Panc1 (cell line): ENCODE measurements at regions not wholly inside any gene's neighbourhood (a gene's known extent, or its start where the extent isn't known, plus 50 kb on each side); places are given as distances from the start of the nearest gene placed in this dataset.

Experiments used
- ATAC-seq: fragments of 200-7000 bp; cut with Tn5 transposase; 2 replicates; pipeline ENCODE4 v1.9.1; 2020; ENCODE audit warnings: mild to moderate bottlenecking, moderate library complexity
- BruUV-seq: library from RNA; stranded (reverse); fragments of 400-500 nt; replicated peaks from 2 replicates; lab custom pipeline; 2021; lab: Mats Ljungman, UMichigan
- CTCF ChIA-PET: fragments of 300-600 bp; sonication (Branson Sonifier 250); formaldehyde crosslinking; loops from one replicate; lab custom pipeline; 2022; ENCODE audit warnings: antibody characterized with exemption; lab: Charles Lee
- POLR2A ChIA-PET: fragments of 300-600 bp; sonication (Branson Sonifier 250); formaldehyde crosslinking; loops from one replicate; lab custom pipeline; 2022; ENCODE audit warnings: antibody characterized with exemption; lab: Charles Lee
- DNase-seq: peaks from one replicate; pipeline ENCODE4 v3.0.0-alpha.2; 2010; ENCODE audit warnings: low read depth, low spot score
- H3K27ac ChIP-seq: 2 replicates; pipeline ENCODE4 v1.5.1; 2011; ENCODE audit warnings: mild to moderate bottlenecking, low read length, inconsistent platforms
- H3K27me3 ChIP-seq: fragments of 200-500 bp; sonication (Bioruptor generic); 2 replicates; pipeline ENCODE4 v1.6.0; 2014; ENCODE audit warnings: low read length, inconsistent platforms; ENCODE audit not compliant: control insufficient read depth, insufficient read depth
- H3K36me3 ChIP-seq: fragments of 200-500 bp; sonication (Bioruptor generic); 2 replicates; pipeline ENCODE4 v1.5.1; 2014; ENCODE audit warnings: inconsistent platforms, mild to moderate bottlenecking, low read length, moderate library complexity; ENCODE audit not compliant: control insufficient read depth, insufficient read depth
- H3K4me1 ChIP-seq: 2 replicates; pipeline ENCODE4 v1.5.1; 2011; ENCODE audit warnings: inconsistent platforms, mild to moderate bottlenecking, low read length, moderate library complexity; ENCODE audit not compliant: control insufficient read depth, insufficient read depth
- H3K4me3 ChIP-seq, 2 experiments: 2 replicates each; pipeline ENCODE4 v1.5.1; 2011 to 2012; ENCODE audit warnings: low read depth in 2 of 2, low read length in 2 of 2, mild to moderate bottlenecking in 2 of 2, inconsistent platforms in 1 of 2, moderate library complexity in 1 of 2
- H3K9me3 ChIP-seq: fragments of 200-500 bp; sonication (Bioruptor generic); 2 replicates; pipeline ENCODE4 v1.5.1; 2014; ENCODE audit warnings: low read depth, mild to moderate bottlenecking, inconsistent platforms, low read length, moderate library complexity; ENCODE audit not compliant: control insufficient read depth, insufficient read depth
- POLR2AphosphoS5 ChIP-seq: IDR thresholded peaks from 2 replicates; pipeline ENCODE4 v1.6.1; 2012; ENCODE audit warnings: mild to moderate bottlenecking, low read depth, low read length, moderate library complexity
- REST ChIP-seq, 2 experiments: IDR thresholded peaks; 2 replicates each; pipeline ENCODE4 v1.6.1; 2011 to 2012; ENCODE audit warnings: low read depth in 2 of 2, control low read depth in 1 of 2, low read length in 1 of 2, mild to moderate bottlenecking in 1 of 2, moderate library complexity in 1 of 2; ENCODE audit not compliant: insufficient read depth in 1 of 2
- SIN3A ChIP-seq: IDR thresholded peaks from 2 replicates; pipeline ENCODE4 v1.6.1; 2012; ENCODE audit warnings: low read depth, mild to moderate bottlenecking, low read length, moderate library complexity, borderline replicate concordance; ENCODE audit not compliant: insufficient read depth
- TCF7L2 ChIP-seq: IDR thresholded peaks from 2 replicates; pipeline ENCODE4 v1.6.1; 2011; ENCODE audit warnings: mild to moderate bottlenecking, low read depth, low read length, inconsistent platforms
- in situ Hi-C: cut with HindIII; loops from 2 replicates; pipeline ENCODE4 v1.10.0; 2016; ENCODE audit warnings: low sequenced_read_pairs, low pct_unique_long_range_greater_than_20kb
- intact Hi-C: fragments of 100-400 bp; cut with micrococcal nuclease; formaldehyde crosslinking; loops from one replicate; pipeline ENCODE4 v1.10.0; 2022; ENCODE audit not compliant: unreplicated experiment
- TF ChIP-seq, protein P1 (sequence below): fragments of 450-650 bp; IDR thresholded peaks from 2 replicates; pipeline ENCODE4 v1.5.1; 2017; ENCODE audit warnings: mild to moderate bottlenecking

- BruUV-seq: no TSS peak
- Histone ChIP-seq H3K4me3 (no peak overlapping the region), H3K9me3 (no peaks in the 10 kb centered on the region), H3K4me1 (no peaks in the 10 kb centered on the region), H3K36me3 (no peaks in the 10 kb centered on the region), H3K27me3 (no peaks in the 10 kb centered on the region), H3K27ac (no peak overlapping the region)
- ChIA-PET POLR2A (no interaction called here), CTCF (no interaction called here)
- in situ Hi-C loops: no loop called here
- intact Hi-C loops: no loop called here
- TF ChIP-seq, protein P1, sequence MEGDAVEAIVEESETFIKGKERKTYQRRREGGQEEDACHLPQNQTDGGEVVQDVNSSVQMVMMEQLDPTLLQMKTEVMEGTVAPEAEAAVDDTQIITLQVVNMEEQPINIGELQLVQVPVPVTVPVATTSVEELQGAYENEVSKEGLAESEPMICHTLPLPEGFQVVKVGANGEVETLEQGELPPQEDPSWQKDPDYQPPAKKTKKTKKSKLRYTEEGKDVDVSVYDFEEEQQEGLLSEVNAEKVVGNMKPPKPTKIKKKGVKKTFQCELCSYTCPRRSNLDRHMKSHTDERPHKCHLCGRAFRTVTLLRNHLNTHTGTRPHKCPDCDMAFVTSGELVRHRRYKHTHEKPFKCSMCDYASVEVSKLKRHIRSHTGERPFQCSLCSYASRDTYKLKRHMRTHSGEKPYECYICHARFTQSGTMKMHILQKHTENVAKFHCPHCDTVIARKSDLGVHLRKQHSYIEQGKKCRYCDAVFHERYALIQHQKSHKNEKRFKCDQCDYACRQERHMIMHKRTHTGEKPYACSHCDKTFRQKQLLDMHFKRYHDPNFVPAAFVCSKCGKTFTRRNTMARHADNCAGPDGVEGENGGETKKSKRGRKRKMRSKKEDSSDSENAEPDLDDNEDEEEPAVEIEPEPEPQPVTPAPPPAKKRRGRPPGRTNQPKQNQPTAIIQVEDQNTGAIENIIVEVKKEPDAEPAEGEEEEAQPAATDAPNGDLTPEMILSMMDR: no peak
- no peak for TF ChIP-seq POLR2AphosphoS5
- ATAC-seq (no peak), DNase-seq (no peak)
Measured at GRCh38 chr5:158525663-158526062, 574.1 kb downstream of the EBF1 start.

DNA sequence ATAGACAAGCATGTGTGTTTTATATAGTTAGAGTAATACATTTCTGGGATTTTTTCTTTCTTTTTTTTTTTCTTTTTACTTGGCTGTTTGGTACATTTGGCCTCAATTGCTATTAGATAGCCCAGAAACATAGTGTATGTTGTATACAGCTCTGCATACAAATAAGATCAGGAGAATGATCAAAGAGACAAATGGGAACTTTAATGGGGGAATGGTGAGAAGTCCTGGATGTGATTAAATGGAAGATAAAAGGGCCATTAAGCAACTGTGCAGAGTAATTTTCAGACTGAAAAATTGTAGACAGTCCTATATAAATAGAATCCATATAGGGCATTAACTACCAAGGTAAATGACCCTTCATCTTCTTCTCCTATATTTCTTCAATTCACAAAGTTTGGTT, 575.6 kb downstream of the EBF1 start:
- ChIA-PET CTCF (no interaction called here), POLR2A (no interaction called here)
- Histone ChIP-seq H3K4me1 (no peaks in the 10 kb centered on the region), H3K27me3 (no peaks in the 10 kb centered on the region), H3K27ac (no peak overlapping the region), H3K36me3 (no peaks in the 10 kb centered on the region), H3K9me3 (no peaks in the 10 kb centered on the region), H3K4me3 (no peak overlapping the region)
- in situ Hi-C loops (no loop called here), intact Hi-C loops (no loop called here)
- BruUV-seq: no TSS peak
- ATAC-seq: no peak
- DNase-seq: no peak
- TF ChIP-seq REST (IDR thresholded peaks at IDR 0.05; ENCODE audit: insufficient read depth in 1 of 2, low read depth in 2 of 2, low read length in 1 of 2) (no peak), SIN3A (no peak), TCF7L2 (no peak), POLR2AphosphoS5 (no peak)
- TF ChIP-seq, protein P1: no peak

DNA sequence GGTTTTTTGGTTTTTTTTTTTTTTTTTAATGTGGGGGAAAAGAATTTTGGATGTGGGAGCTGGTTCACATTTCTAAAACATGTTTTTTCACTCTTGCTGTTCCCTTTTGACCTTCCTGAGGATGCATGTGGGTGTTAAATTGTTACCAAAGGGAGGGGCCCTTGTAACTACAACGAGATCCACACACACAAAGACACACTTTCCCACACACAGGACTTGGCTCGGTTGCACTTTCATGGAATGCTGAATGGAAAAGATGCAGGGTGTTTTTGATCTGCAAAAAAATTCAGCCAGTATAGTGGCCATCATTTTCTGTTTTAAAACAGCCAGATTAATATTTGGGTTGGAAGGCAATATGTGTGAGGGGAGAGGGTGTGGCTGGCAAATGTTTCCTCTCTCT, 576.9 kb downstream of the EBF1 start:
- no peaks in the 10 kb centered on the region for H3K9me3 ChIP-seq
- H3K4me3 ChIP-seq: no peak overlapping the region
- DNase-seq: no peak
- H3K4me1 ChIP-seq: no peaks in the 10 kb centered on the region
- POLR2A ChIA-PET: no interaction called here
- no TSS peak for BruUV-seq
- intact Hi-C loops: no loop called here
- no peaks in the 10 kb centered on the region for H3K36me3 ChIP-seq
- in situ Hi-C loops: no loop called here
- no peak overlapping the region for H3K27ac ChIP-seq
- H3K27me3 ChIP-seq: no peaks in the 10 kb centered on the region
- CTCF ChIA-PET: no interaction called here
- no peak for ATAC-seq
- no peak for TF ChIP-seq SIN3A
- TF ChIP-seq, protein P1: no peak
- no peak for TF ChIP-seq TCF7L2
- no peak for TF ChIP-seq POLR2AphosphoS5
